ENCODE measurements at regions not wholly inside any gene's neighbourhood (a gene's known extent, or its start where the extent isn't known, plus 50 kb on each side); places are given as distances from the start of the nearest gene placed in this dataset.

- no peak overlapping the region for H2BK12ac ChIP-seq (ENCODE audit: insufficient read length, low read depth, low read length)
- no peaks in the 10 kb centered on the region for H4K20me1 ChIP-seq (ENCODE audit: control insufficient read depth, insufficient read depth, insufficient read length)
- no peaks in the 10 kb centered on the region for H3K79me2 ChIP-seq (ENCODE audit: insufficient read depth, low read length)
- no peak overlapping the region for H2BK20ac ChIP-seq (ENCODE audit: low read depth, low read length, poor library complexity, severe bottlenecking)
- TF ChIP-seq CTCF (conservative IDR thresholded peaks at IDR 0.05): no peak
- H2BK15ac ChIP-seq (ENCODE audit: low read depth, low read length): no peak overlapping the region
- no peak overlapping the region for H2AFZ ChIP-seq (ENCODE audit: low read length)
- H3K9me3 ChIP-seq (ENCODE audit: control insufficient read depth, low read depth, low read length): no peaks in the 10 kb centered on the region
- no peak overlapping the region for H2BK5ac ChIP-seq (ENCODE audit: insufficient read length, low read length)
- no peaks in the 10 kb centered on the region for H3K27me3 ChIP-seq (ENCODE audit: insufficient read depth, low read length)
- no peaks in the 10 kb centered on the region for H3K9me3 Mint-ChIP-seq
- no peak overlapping the region for H3K27ac Mint-ChIP-seq
- H3K4me2 ChIP-seq (ENCODE audit: insufficient read depth, insufficient read length, low read length): no peak overlapping the region
- no peak overlapping the region for H3T11ph ChIP-seq (ENCODE audit: low read length)
- H3K79me1 ChIP-seq (ENCODE audit: insufficient read depth, low read depth, low read length, poor library complexity, severe bottlenecking): no peaks in the 10 kb centered on the region
- H3K14ac ChIP-seq (ENCODE audit: insufficient read depth, low read length): no peak overlapping the region
- no peaks in the 10 kb centered on the region for H3K4me1 ChIP-seq (ENCODE audit: insufficient read depth, low read length)
- H2BK120ac ChIP-seq (ENCODE audit: low read depth, low read length, poor library complexity, severe bottlenecking): no peak overlapping the region
- H3K27me3 Mint-ChIP-seq (ENCODE audit: low read depth): no peaks in the 10 kb centered on the region
- no peaks in the 10 kb centered on the region for H3K36me3 Mint-ChIP-seq (ENCODE audit: insufficient read depth in 1 of 3, low read depth in 3 of 3)
- H3K9ac ChIP-seq (ENCODE audit: extremely low read depth, insufficient read length, low read length): no peak overlapping the region
- H3K23ac ChIP-seq (ENCODE audit: insufficient read length, low read depth, low read length): no peak overlapping the region
- peaks cover 3 to 8% of the 10 kb centered on the region in 2 experiments; a peak in 2 of 4 replicates for H3K4me1 Mint-ChIP-seq
- H3K27ac ChIP-seq (ENCODE audit: insufficient read length, low read depth, low read length): no peak overlapping the region
- no peak overlapping the region for H3K4me3 Mint-ChIP-seq
- H4K5ac ChIP-seq (ENCODE audit: insufficient read length, low read depth, low read length): no peak overlapping the region
- H4K8ac ChIP-seq (replicated peaks; ENCODE audit: insufficient read length, low read depth, low read length): no peak overlapping the region
- no peak overlapping the region for H4K91ac ChIP-seq (ENCODE audit: insufficient read length, low read depth, low read length)
- no CpG with 5 or more reads among the region's 2 CpGs for WGBS (ENCODE audit: extremely low coverage, insufficient read length, low lambda C conversion rate)
- H3K23me2 ChIP-seq (ENCODE audit: insufficient read length, low read depth, low read length, poor library complexity, severe bottlenecking): no peaks in the 10 kb centered on the region
- H3K56ac ChIP-seq (ENCODE audit: insufficient read length, low read depth, low read length): no peak overlapping the region
- no peak overlapping the region for H3K18ac ChIP-seq (ENCODE audit: insufficient read length, low read depth, low read length)
- no peak for DNase-seq
- H2AK5ac ChIP-seq (ENCODE audit: insufficient read length, low read length): no peak overlapping the region
- no peak overlapping the region for H3K4ac ChIP-seq (ENCODE audit: low read depth, low read length)
These were observed 263.2 kb upstream of the CDH7 start for GRCh38 chr18:65487569-65487968.
